Mucosa of descending colon (tissue), 3 donors: ENCODE measurements at regions not wholly inside any gene's neighbourhood (a gene's known extent, or its start where the extent isn't known, plus 50 kb on each side); places are given as distances from the start of the nearest gene placed in this dataset.

Experiments
- ATAC-seq: fragments of 200-7000 bp; cut with Tn5 transposase; one replicate; pipeline ENCODE4 v1.9.1; 2020; ENCODE audit warnings: mild to moderate bottlenecking, moderate library complexity
- DNase-seq, 3 donors: peaks; one replicate each; pipeline ENCODE4 v3.0.0-alpha.2; 2020
- H3K36me3 ChIP-seq: fragments of 200-600 bp; one replicate; pipeline ENCODE4 v1.8.0; 2021; ENCODE audit warnings: low read depth, mild to moderate bottlenecking
- H3K4me1 ChIP-seq: fragments of 200-600 bp; one replicate; pipeline ENCODE4 v1.8.0; 2021; ENCODE audit warnings: low read depth, mild to moderate bottlenecking
- H3K4me3 ChIP-seq: fragments of 200-600 bp; one replicate; pipeline ENCODE4 v1.8.0; 2021; ENCODE audit warnings: mild to moderate bottlenecking
- H3K9me3 ChIP-seq: fragments of 200-600 bp; one replicate; pipeline ENCODE4 v1.8.0; 2021; ENCODE audit warnings: mild to moderate bottlenecking
- CTCF ChIP-seq: fragments of 200-600 bp; IDR thresholded peaks from one replicate; pipeline ENCODE4 v1.8.0; 2022; ENCODE audit warnings: antibody characterized with exemption, mild to moderate bottlenecking
- intact Hi-C, 2 donors: fragments of 100-400 bp; cut with DNase I in 1 of 2; cut with micrococcal nuclease in 1 of 2; formaldehyde crosslinking; loops; one replicate each; pipeline versions ENCODE4 v1.11.0 to v1.11.1; 2022; cut with DNase I, micrococcal nuclease
- donor health status: DM: no; HTN: no; CAD: no; lungs with moderate emphysema.
- donor health status: DM: no; HTN: no; CAD: no.
- donor health status: DM: no; HTN: yes; CAD: no.

DNA sequence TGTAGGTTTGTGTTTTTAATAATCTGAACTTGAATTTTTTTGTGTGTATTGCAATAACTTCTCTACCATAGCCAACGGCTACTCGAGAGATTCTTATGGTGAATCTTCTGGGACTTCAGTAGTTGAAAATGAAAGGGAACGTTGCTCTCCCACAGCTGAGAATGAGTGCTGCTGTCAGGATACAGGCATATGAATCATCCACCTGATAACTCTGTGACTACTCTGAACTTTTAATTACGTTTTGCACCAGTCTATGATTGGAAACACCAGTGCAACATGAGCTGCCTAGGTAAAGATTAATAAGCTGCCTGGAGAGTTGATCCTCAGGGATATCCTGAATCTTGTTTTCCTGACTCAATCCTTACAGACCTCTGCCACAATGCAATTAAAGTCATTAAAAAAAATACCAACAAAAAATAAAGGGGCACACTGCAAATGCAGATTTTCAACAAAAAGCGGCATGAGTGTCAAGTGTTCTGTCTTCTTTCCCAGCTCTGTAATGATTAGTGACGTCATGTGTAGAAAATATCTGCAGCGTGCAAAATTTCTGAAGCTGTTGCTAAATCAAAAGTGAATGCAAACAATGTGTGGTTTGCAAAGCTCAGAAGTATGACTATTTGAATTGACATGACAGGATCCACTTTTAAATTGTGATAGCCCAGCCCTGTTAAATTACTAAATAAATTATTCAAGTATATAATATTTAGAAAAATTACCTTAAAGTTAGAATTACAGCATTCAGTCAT, 432.2 kb downstream of the HTR1B start:
- H3K36me3 ChIP-seq: no peaks in the 10 kb centered on the region
- DNase-seq (no peak), ATAC-seq (no peak)
- H3K9me3 ChIP-seq: peaks cover 10% of the 10 kb centered on the region
- no peak overlapping the region for H3K4me3 ChIP-seq
- intact Hi-C loops: no loop called here
- no peaks in the 10 kb centered on the region for H3K4me1 ChIP-seq
- no peak for TF ChIP-seq CTCF

- no peak for TF ChIP-seq CTCF
- Histone ChIP-seq H3K9me3 (peaks cover 4% of the 10 kb centered on the region), H3K4me3 (no peak overlapping the region), H3K36me3 (no peaks in the 10 kb centered on the region), H3K4me1 (no peaks in the 10 kb centered on the region)
- ATAC-seq (no peak), DNase-seq (no peak)
- intact Hi-C loops: no loop called here
These were observed 436.9 kb downstream of the HTR1B start for GRCh38 chr6:77026341-77026740.

- Histone ChIP-seq H3K36me3 (no peaks in the 10 kb centered on the region), H3K4me1 (no peaks in the 10 kb centered on the region), H3K9me3 (peaks cover 3% of the 10 kb centered on the region), H3K4me3 (no peak overlapping the region)
- DNase-seq (no peak), ATAC-seq (no peak)
- TF ChIP-seq CTCF: no peak
- intact Hi-C loops: no loop called here
These were observed 437.5 kb downstream of the HTR1B start for GRCh38 chr6:77025736-77026223.

DNA sequence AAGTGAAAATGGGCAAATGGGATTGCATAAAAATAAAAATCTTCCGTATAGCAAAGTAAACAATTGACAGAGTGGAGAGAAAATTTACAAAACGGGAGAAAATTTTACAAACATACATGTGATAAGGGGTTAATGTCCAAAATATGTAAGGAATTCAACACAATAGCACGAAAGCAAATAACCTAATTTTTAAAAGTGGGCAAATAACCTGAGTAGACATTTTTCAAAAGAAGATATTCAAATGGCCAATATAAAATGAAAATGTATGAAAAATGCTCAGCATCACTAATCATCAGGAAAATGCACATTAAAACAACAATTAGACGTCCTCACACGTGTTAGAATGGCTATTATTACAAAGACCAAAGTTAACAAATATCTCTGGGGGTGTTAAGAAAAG, 441.5 kb downstream of the HTR1B start:
- Histone ChIP-seq H3K4me3 (no peak overlapping the region), H3K4me1 (no peaks in the 10 kb centered on the region), H3K36me3 (no peaks in the 10 kb centered on the region), H3K9me3 (no peaks in the 10 kb centered on the region)
- no peak for TF ChIP-seq CTCF
- ATAC-seq: no peak
- no peak for DNase-seq
- intact Hi-C loops: no loop called here

DNA sequence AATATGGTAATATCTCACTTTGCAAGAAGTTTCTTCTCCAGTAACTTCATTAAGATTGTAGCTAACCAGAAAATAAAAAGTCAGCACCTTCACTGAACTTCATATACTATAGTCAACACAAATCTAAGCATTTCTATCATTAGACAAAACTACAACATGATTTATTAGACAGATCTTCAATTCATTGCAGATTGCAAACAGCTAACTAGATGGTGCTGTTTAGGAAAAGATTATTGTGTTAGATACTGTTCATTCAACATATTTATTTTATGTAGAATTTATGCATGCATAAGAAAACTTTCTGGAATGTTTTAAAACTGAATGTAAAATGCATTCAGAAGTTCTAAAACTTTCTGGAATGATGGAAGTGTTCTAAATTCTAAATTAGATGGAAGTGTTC, 442.1 kb downstream of the HTR1B start:
- ATAC-seq: no peak
- H3K4me1 ChIP-seq: no peaks in the 10 kb centered on the region
- H3K4me3 ChIP-seq: no peak overlapping the region
- TF ChIP-seq CTCF: no peak
- intact Hi-C loops: no loop called here
- no peaks in the 10 kb centered on the region for H3K36me3 ChIP-seq
- no peaks in the 10 kb centered on the region for H3K9me3 ChIP-seq
- no peak for DNase-seq
